D341Med (cell line): ENCODE measurements at regions not wholly inside any gene's neighbourhood (a gene's known extent, or its start where the extent isn't known, plus 50 kb on each side); places are given as distances from the start of the nearest gene placed in this dataset.
A peak's percentile ranks its signal among the peaks of the same experiment; 100 is the strongest.
"Not testable (repeated sequence)": the region's sequence is repeated elsewhere in the genome, so short reads cannot be mapped to it uniquely, and the experiment has no call there.

ENCODE experiments used
- DNase-seq: peaks from one replicate; pipeline ENCODE4 v3.0.0; 2012; ENCODE audit warnings: low spot score

GRCh38 chr3:106263546-106263945 lies 394.7 kb upstream of the CBLB start:
- DNase-seq = no peak

GRCh38 chr3:106265704-106266103 lies 396.9 kb upstream of the CBLB start:
- DNase-seq = no peak

GRCh38 chr3:106268696-106269095 lies 399.9 kb upstream of the CBLB start:
- no peak for DNase-seq

- peak; percentile 14 for DNase-seq
These were observed 403.5 kb upstream of the CBLB start for GRCh38 chr3:106272302-106272701.

GRCh38 chr3:106275592-106275991 lies 406.8 kb upstream of the CBLB start:
- no peak for DNase-seq

- no peak for DNase-seq
These were observed 407.3 kb upstream of the CBLB start for GRCh38 chr3:106276151-106276550.

GRCh38 chr3:106276755-106277612 lies 408.2 kb upstream of the CBLB start:
- DNase-seq = no peak

- no peak for DNase-seq
These were observed 408.9 kb upstream of the CBLB start for GRCh38 chr3:106277731-106278130.

GRCh38 chr3:106281221-106281620 lies 412.4 kb upstream of the CBLB start:
- DNase-seq = peak; percentile 47

- DNase-seq = no peak
These were observed 414.1 kb upstream of the CBLB start for GRCh38 chr3:106282943-106283342.

GRCh38 chr3:106288781-106289180 lies 420.0 kb upstream of the CBLB start:
- no peak for DNase-seq

- no peak for DNase-seq
These were observed 421.6 kb upstream of the CBLB start for GRCh38 chr3:106290304-106290997.

- DNase-seq = no peak
These were observed 424.3 kb upstream of the CBLB start for GRCh38 chr3:106293161-106293560.

GRCh38 chr3:106294121-106294520 lies 425.3 kb upstream of the CBLB start:
- DNase-seq = no peak

GRCh38 chr3:106296062-106296461 lies 427.2 kb upstream of the CBLB start:
- no peak for DNase-seq

GRCh38 chr3:106299300-106300098 lies 430.7 kb upstream of the CBLB start:
- DNase-seq = no peak

- DNase-seq = no peak
These were observed 433.8 kb upstream of the CBLB start for GRCh38 chr3:106302451-106303221.

GRCh38 chr3:106303766-106304165 lies 435.0 kb upstream of the CBLB start:
- DNase-seq = no peak

GRCh38 chr3:106305127-106305526 lies 436.3 kb upstream of the CBLB start:
- DNase-seq = no peak

- no peak for DNase-seq
These were observed 437.1 kb upstream of the CBLB start for GRCh38 chr3:106305882-106306435.

GRCh38 chr3:106309274-106309673 lies 440.5 kb upstream of the CBLB start:
- DNase-seq = no peak

GRCh38 chr3:106309798-106310197 lies 441.0 kb upstream of the CBLB start:
- DNase-seq = not testable (repeated sequence)
